PFSK-1 (cell line): ENCODE measurements at regions not wholly inside any gene's neighbourhood (a gene's known extent, or its start where the extent isn't known, plus 50 kb on each side); places are given as distances from the start of the nearest gene placed in this dataset.

Source experiments
- FOXP2 ChIP-seq: optimal IDR thresholded peaks from 2 replicates; pipeline ENCODE3; 2011; ENCODE audit warnings: borderline replicate concordance, control low read depth, inconsistent platforms; ENCODE audit not compliant: insufficient read depth; ENCODE audit errors: extremely low read length, extremely low read depth
- POLR2AphosphoS5 ChIP-seq: IDR thresholded peaks from 2 replicates; pipeline ENCODE4 v1.6.1; 2012; ENCODE audit warnings: low read depth, mild to moderate bottlenecking, control low read depth, low read length, moderate library complexity
- REST ChIP-seq, 2 experiments: IDR thresholded peaks; 2 replicates each; pipeline versions ENCODE4 v1.6.1 to v1.8.0; 2011 to 2012; ENCODE audit warnings: low read depth in 2 of 2, low read length in 2 of 2, control low read depth in 1 of 2, inconsistent platforms in 1 of 2, mild to moderate bottlenecking in 1 of 2, moderate library complexity in 1 of 2; ENCODE audit not compliant: insufficient read depth in 1 of 2
- SIN3A ChIP-seq: IDR thresholded peaks from 2 replicates; pipeline ENCODE4 v1.6.1; 2012; ENCODE audit warnings: mild to moderate bottlenecking, low read length, moderate library complexity, borderline replicate concordance; ENCODE audit not compliant: insufficient read depth
- TAF1 ChIP-seq: IDR thresholded peaks from 2 replicates; pipeline ENCODE4 v1.6.1; 2012; ENCODE audit warnings: low read length, control low read depth, borderline replicate concordance; ENCODE audit not compliant: insufficient read depth

- TF ChIP-seq FOXP2 (no peak), REST (IDR thresholded peaks at IDR 0.05; ENCODE audit: insufficient read depth in 1 of 2, low read depth in 2 of 2, low read length in 2 of 2) (no peak), SIN3A (no peak), POLR2AphosphoS5 (no peak), TAF1 (no peak)
Observed at GRCh38 chr7:118878336-118878735, 653.8 kb downstream of the ANKRD7 start.

- TF ChIP-seq FOXP2 (no peak), REST (IDR thresholded peaks at IDR 0.05; ENCODE audit: insufficient read depth in 1 of 2, low read depth in 2 of 2, low read length in 2 of 2) (no peak), SIN3A (no peak), POLR2AphosphoS5 (no peak), TAF1 (no peak)
Observed at GRCh38 chr7:118898284-118898683, 673.8 kb downstream of the ANKRD7 start.

GRCh38 chr7:118902600-118902999 lies 678.1 kb downstream of the ANKRD7 start:
- TF ChIP-seq SIN3A = no peak
- no peak for TF ChIP-seq REST (IDR thresholded peaks at IDR 0.05; ENCODE audit: insufficient read depth in 1 of 2, low read depth in 2 of 2, low read length in 2 of 2)
- TF ChIP-seq POLR2AphosphoS5 = no peak
- TF ChIP-seq TAF1 = no peak
- no peak for TF ChIP-seq FOXP2

- TF ChIP-seq POLR2AphosphoS5 (no peak), REST (IDR thresholded peaks at IDR 0.05; ENCODE audit: insufficient read depth in 1 of 2, low read depth in 2 of 2, low read length in 2 of 2) (no peak), FOXP2 (no peak), SIN3A (no peak), TAF1 (no peak)
Observed at GRCh38 chr7:118907911-118908527, 683.5 kb downstream of the ANKRD7 start.

GRCh38 chr7:118918556-118918955 lies 694.1 kb downstream of the ANKRD7 start:
- no peak for TF ChIP-seq FOXP2
- TF ChIP-seq REST (IDR thresholded peaks at IDR 0.05; ENCODE audit: insufficient read depth in 1 of 2, low read depth in 2 of 2, low read length in 2 of 2) = no peak
- TF ChIP-seq POLR2AphosphoS5 = no peak
- no peak for TF ChIP-seq TAF1
- no peak for TF ChIP-seq SIN3A
